ENCODE measurements at regions not wholly inside any gene's neighbourhood (a gene's known extent, or its start where the extent isn't known, plus 50 kb on each side); places are given as distances from the start of the nearest gene placed in this dataset.

DNA sequence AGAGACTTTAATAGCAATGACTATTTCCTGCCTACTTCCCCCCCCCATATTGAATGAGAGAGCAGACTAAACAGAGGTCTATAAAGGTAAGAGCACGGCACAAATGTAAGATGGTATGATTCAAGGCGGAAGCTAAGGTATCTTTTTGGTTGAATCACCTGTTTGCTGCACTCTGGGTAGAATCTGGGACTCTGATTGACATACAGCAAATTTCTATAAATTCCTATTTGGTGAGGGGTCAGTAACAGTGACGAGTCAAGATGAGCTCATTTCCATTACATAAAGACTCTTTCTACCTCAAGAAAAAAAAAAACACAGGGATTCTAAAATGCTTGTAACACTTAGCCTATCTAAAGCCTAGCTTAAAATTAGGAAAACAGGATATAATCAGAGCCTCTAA, 297.3 kb downstream of the TNS1 start:
- no TSS peak for BruUV-seq (replicated peaks)
- H3K4me1 ChIP-seq (ENCODE audit: control insufficient read depth, insufficient read depth, low read length), result no peaks in the 10 kb centered on the region
- 5% methylated on average over 3 of the region's 3 CpGs for WGBS (ENCODE audit: insufficient coverage, insufficient replicate concordance, low lambda C conversion rate, missing lambda C conversion rate)
- no peaks in the 10 kb centered on the region for H3K79me2 ChIP-seq (ENCODE audit: control insufficient read depth, insufficient read depth, low read length)
- H3K27me3 ChIP-seq (replicated peaks in 1 of 2; ENCODE audit: control insufficient read depth in 2 of 2, insufficient read depth in 2 of 2, low read length in 1 of 2), result peaks cover 0 to 5% of the 10 kb centered on the region in 2 experiments; a peak in 3 of 4 replicates
- TF ChIP-seq NR2C1 (IDR thresholded peaks at IDR 0.05) (no peak), FOXM1 (IDR thresholded peaks at IDR 0.05; ENCODE audit: low read depth, low read length) (no peak), ESRRA (IDR thresholded peaks at IDR 0.05; ENCODE audit: low read length) (no peak), CHD2 (IDR thresholded peaks at IDR 0.05; ENCODE audit: borderline replicate concordance, low read depth, low read length) (no peak), PML (IDR thresholded peaks at IDR 0.05; ENCODE audit: low read length) (no peak), KLF5 (IDR thresholded peaks at IDR 0.05; ENCODE audit: partially characterized antibody) (no peak), RBBP5 (conservative IDR thresholded peaks at IDR 0.05) (no peak), NFIC (IDR thresholded peaks at IDR 0.05; ENCODE audit: low read depth, low read length) (no peak), SIN3A (IDR thresholded peaks at IDR 0.05; ENCODE audit: low read depth, low read length) (no peak)
- TF ChIP-seq, protein P1, sequence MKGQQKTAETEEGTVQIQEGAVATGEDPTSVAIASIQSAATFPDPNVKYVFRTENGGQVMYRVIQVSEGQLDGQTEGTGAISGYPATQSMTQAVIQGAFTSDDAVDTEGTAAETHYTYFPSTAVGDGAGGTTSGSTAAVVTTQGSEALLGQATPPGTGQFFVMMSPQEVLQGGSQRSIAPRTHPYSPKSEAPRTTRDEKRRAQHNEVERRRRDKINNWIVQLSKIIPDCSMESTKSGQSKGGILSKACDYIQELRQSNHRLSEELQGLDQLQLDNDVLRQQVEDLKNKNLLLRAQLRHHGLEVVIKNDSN (IDR thresholded peaks at IDR 0.05; ENCODE audit: borderline replicate concordance, extremely low read length, insufficient read depth, low read depth, low read length), result no peak
- TF ChIP-seq, protein P2, sequence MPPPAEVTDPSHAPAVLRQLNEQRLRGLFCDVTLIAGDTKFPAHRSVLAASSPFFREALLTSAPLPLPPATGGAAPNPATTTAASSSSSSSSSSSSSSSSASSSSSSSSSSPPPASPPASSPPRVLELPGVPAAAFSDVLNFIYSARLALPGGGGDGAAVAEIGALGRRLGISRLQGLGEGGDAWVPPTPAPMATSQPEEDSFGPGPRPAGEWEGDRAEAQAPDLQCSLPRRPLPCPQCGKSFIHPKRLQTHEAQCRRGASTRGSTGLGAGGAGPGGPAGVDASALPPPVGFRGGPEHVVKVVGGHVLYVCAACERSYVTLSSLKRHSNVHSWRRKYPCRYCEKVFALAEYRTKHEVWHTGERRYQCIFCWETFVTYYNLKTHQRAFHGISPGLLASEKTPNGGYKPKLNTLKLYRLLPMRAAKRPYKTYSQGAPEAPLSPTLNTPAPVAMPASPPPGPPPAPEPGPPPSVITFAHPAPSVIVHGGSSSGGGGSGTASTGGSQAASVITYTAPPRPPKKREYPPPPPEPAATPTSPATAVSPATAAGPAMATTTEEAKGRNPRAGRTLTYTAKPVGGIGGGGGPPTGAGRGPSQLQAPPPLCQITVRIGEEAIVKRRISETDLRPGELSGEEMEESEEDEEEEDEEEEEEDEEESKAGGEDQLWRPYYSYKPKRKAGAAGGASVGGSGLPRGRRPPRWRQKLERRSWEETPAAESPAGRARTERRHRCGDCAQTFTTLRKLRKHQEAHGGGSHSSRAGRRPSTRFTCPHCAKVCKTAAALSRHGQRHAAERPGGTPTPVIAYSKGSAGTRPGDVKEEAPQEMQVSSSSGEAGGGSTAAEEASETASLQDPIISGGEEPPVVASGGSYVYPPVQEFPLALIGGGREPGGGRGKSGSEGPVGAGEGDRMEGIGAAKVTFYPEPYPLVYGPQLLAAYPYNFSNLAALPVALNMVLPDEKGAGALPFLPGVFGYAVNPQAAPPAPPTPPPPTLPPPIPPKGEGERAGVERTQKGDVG (CRISPR knock-in tag; IDR thresholded peaks at IDR 0.05), result no peak
- no peak overlapping the region for H3K4me2 ChIP-seq (ENCODE audit: control insufficient read depth, insufficient read depth)
- no peaks in the 10 kb centered on the region for H4K20me1 ChIP-seq (ENCODE audit: control insufficient read depth, insufficient read depth)
- ChIA-PET POLR2A (no interaction called here), SMC1A (ENCODE audit: uncharacterized antibody, unreplicated experiment) (no interaction called here), RAD21 (ENCODE audit: unreplicated experiment) (no interaction called here), CTCF (interaction anchor here (0.6 to 1.0 kb wide), 2 partner anchors 18 to 54 kb away, joined by 3 read pairs; no protein-coding TSS in a partner anchor)
- H3K27ac ChIP-seq (ENCODE audit: control insufficient read depth, insufficient read depth), result no peak overlapping the region
- H2AFZ ChIP-seq (ENCODE audit: control insufficient read depth, low read depth, low read length), result no peak overlapping the region
- ATAC-seq (no peak), DNase-seq (ENCODE audit: low read depth, low spot score) (no peak), FAIRE-seq (no peak)
- no peak overlapping the region for H3K9ac ChIP-seq (ENCODE audit: control insufficient read depth, insufficient read depth, low read length)
- H3K4me3 ChIP-seq, result no peak overlapping the region
- intact Hi-C loops (cut with micrococcal nuclease; ENCODE audit: unreplicated experiment), result no loop called here
- no peaks in the 10 kb centered on the region for H3K36me3 ChIP-seq (ENCODE audit: control insufficient read depth in 2 of 2, insufficient read depth in 2 of 2, low read length in 1 of 2)
- in situ Hi-C loops (cut with MboI), result no loop called here
- no peaks in the 10 kb centered on the region; the same call in 2 of the 3 replicates for H3K9me3 ChIP-seq (replicated peaks; ENCODE audit: control insufficient read depth, insufficient read depth, low read length)

All from GM12878 (cell line).